SK-N-SH treated with all-trans-retinoic acid at 6 μM for 48 hours (cell line): ENCODE measurements at regions not wholly inside any gene's neighbourhood (a gene's known extent, or its start where the extent isn't known, plus 50 kb on each side); places are given as distances from the start of the nearest gene placed in this dataset.

ENCODE experiments used
- CREB5 ChIP-seq: fragments of 250-450 bp; sonication (Bioruptor Pico); IDR thresholded peaks from 2 replicates; pipeline ENCODE4 v1.5.1; 2020; ENCODE audit warnings: low read depth, mild to moderate bottlenecking, moderate library complexity
- CSDC2 ChIP-seq: fragments of 250-450 bp; sonication (Bioruptor Pico); IDR thresholded peaks from 2 replicates; pipeline ENCODE4 v1.5.0; 2020; ENCODE audit warnings: mild to moderate bottlenecking, moderate library complexity
- PPARA ChIP-seq: fragments of 250-450 bp; sonication (Bioruptor Pico); IDR thresholded peaks from 2 replicates; pipeline ENCODE4 v1.5.0; 2020; ENCODE audit warnings: mild to moderate bottlenecking, borderline replicate concordance
- TCF4 ChIP-seq: fragments of 250-450 bp; sonication (Bioruptor Pico); IDR thresholded peaks from 2 replicates; pipeline ENCODE4 v1.8.0; 2021; ENCODE audit warnings: mild to moderate bottlenecking, moderate library complexity, borderline replicate concordance

GRCh38 chr17:65442250-65442649, 119.2 kb downstream of the AXIN2 start:
- TF ChIP-seq PPARA (CRISPR knock-in tag) (no peak), CSDC2 (no peak), CREB5 (CRISPR knock-in tag) (no peak), TCF4 (CRISPR knock-in tag) (no peak)
